Upper lobe of left lung (tissue), 4 donors: ENCODE measurements at regions not wholly inside any gene's neighbourhood (a gene's known extent, or its start where the extent isn't known, plus 50 kb on each side); places are given as distances from the start of the nearest gene placed in this dataset.

Source experiments
- CTCF ChIP-seq, 6 experiments: fragments of 450-650 bp in 4 of 6; fragments of 200-600 bp in 2 of 6; sonication (generic) in 2 of 6; IDR thresholded peaks; one replicate each; pipeline ENCODE4 v1.5.1; 2016 to 2019; ENCODE audit warnings: antibody characterized with exemption in 6 of 6
- POLR2AphosphoS5 ChIP-seq, 2 donors: sonication (generic); formaldehyde crosslinking; IDR thresholded peaks; one replicate each; pipeline ENCODE4 v1.5.1; 2017; ENCODE audit warnings: antibody characterized with exemption in 2 of 2

DNA sequence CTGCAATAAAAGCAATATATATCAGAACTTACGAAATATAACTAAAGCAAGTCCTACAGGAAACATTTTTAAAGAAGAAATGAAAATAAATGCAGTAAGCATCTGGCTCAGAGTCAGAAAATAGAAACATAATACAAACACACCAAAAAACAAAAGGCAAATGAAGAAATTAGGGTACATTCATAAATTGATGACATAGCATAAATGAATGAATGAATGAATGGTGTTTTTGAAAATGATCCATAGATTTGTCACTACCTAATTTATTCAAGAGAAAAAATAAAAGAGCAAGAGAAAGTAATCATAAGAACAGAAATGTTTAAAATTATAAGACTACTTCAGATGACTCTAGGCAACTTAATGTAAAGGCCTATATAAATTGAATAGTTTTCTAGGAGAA is 226.1 kb upstream of the CDH20 start:
- TF ChIP-seq POLR2AphosphoS5 (IDR thresholded peaks at IDR 0.05), result no peak
- no peak for TF ChIP-seq CTCF (IDR thresholded peaks at IDR 0.05)
